NCI-H1048 (cell line): ENCODE measurements at regions not wholly inside any gene's neighbourhood (a gene's known extent, or its start where the extent isn't known, plus 50 kb on each side); places are given as distances from the start of the nearest gene placed in this dataset.

Experiments
- DNase-seq: peaks from one replicate; lab custom pipeline; 2025; lab: John Stamatoyannopoulos, UW

DNA sequence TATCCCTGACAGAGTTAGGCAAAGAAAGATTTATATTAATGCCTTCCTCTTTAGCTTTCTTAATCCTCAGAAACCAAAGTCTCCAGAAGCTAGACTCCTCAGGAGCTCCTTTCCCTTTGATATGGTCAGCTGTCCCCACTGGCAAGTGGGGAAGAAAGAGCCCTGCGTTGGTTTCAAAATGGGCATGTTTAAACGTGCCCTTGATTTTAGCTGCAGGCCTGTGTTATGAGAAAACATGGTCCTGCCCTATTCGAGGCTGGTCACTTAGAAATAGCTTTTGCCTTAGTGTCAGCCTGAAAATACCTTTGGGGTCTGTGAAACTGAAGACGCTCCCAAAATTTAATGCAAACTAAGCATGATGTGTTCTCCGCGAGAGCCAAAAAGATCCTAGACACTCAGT lies 135.5 kb upstream of the RARB start:
- DNase-seq, result no peak

DNA sequence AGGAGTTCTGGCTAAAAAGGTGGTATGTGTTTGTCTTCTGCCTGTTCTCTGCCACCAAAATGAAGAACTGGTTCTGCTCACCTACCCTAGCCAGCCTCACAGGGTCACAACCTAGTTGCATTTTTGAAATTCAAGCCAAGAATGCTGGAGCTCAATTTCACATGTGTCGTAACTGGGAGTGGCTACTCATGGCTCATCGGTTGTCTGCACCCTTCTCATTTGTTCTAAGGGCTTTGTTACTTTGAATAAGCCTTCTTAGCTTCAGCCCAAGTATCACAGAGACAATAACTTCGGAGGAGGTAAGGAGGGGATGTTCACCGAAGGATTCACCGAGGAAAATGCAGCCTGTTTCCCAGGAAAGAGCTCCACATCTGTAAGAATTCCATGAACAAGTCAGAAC lies 134.3 kb upstream of the RARB start:
- no peak for DNase-seq

DNA sequence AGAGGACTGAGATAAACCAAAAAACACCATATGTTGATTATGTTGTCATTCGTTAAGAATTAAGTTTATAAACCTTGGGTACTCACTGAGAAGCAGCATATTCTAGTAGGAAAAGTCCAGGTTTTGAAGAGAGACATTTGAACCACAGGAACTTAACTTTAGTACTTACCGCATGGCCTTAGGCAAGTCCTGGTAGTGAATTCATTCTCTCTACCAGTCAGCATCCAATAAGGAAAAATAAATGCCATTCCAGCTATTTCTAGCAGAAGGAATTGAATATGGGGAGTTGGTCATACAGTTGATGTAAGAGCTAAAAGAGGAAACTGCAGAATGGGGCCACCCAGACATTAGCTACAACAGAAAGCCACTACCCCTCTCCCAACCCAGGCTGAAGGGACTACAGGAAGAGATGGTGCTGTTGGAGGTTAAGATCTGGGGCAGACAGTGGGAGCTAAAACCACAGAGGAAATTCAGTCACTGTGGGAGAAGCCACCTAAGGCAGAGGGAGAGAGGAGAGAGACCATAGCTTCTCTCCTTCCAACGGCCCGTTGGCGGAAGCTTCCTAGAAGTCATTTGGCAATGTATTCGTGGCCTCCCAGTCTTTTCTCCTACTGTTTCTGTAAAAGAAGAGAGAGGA lies 133.8 kb upstream of the RARB start:
- no peak for DNase-seq

DNA sequence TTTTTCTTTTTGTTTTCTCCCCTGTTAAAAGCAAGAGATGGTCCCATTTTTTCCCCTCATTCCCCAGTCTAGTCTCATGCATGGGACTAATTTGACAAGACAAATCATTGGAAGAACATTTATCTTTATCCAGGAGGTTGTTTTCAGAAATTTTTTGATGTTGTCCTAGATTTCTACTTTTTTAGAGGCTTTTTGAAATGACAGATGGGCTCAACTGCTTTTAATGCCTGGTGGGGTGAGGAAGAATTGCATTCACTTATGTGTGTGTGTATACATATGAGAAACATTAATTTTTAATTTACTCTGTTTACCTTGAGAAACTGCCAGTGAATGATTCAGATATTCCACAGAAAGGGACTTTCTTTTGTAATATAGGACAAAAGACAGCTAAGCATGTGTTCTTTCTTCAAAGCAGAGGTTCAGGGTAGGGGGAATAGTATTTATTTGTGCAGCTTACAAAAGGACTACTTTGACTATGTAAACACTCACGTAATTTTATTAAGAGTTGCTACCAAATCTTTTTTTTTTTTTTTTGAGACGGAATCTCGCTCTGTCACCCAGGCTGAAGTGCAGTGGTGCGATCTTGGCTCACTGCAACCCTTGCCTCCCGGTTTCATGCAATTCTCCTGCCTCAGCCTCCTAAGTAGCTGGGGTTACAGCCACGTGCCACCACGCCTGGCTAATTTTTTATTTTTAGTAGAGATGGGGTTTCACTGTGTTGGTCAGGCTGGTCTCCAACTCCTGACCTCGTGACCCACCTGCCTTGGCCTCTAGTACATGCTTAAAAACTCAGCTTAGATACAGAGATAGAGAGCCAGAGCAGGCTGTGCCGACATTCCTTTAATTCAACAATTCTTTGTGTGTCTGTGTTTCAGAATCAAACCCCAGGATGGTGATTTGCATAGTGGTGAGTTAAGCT lies 130.1 kb upstream of the RARB start:
- DNase-seq, result peak; percentile 40

GRCh38 chr3:25300141-25300540 lies 127.9 kb upstream of the RARB start:
- no peak for DNase-seq

GRCh38 chr3:25304916-25305315 lies 123.1 kb upstream of the RARB start:
- no peak for DNase-seq

GRCh38 chr3:25306066-25306465 lies 122.0 kb upstream of the RARB start:
- no peak for DNase-seq

- DNase-seq, result peak; percentile 66
Measured at GRCh38 chr3:25306705-25307104, 121.4 kb upstream of the RARB start.

DNA sequence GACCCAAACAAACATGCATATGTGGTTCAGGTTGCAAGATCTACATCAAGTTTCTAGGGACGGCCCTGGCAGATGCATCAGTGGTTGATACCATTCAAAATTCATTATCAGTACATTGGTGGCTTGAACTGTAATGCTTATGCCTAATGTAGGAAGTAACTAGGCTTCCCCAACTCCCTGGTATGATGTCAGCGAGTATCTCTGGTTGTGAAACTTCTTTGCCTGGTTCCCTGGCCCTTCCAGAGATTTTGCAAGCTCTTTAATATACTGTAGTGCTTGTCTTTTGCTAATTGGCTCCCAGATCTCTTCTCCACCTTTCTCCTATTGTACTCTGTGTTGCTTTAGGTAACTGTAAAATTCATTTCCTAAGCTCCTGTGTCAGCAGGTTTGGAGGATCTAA lies 114.8 kb upstream of the RARB start:
- no peak for DNase-seq

DNA sequence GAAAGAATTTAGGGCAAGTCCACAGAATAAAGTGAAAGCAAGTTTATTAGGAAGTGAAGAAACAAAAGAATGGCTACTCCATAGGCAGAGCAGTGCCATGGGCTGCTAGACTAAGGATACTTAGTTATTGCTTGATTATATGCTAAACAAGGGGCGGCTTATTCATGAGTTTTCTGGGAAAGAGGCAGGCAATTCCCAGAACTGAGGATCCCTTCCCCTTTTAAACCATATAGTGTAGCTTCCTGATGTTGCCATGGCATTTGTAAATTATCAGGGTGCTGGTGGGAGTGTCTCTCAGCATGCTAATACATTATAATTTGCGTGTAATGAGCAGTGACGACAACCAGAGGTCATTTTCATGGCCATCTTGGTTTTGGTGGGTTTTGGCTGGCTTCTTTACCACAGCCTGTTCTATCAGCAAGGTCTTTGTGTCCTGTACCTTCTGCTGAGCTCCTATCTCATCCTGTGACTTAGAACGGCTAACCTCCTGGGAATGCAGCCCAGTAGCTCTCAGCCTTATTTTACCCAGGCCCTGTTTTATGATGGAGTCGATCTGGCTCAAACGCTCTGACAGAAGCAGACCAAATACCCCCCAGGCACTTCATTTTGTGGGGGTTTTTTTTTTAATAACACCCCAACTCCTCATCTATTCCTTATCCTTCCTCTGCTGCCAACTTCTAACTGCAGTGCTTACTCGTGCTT lies 103.0 kb upstream of the RARB start:
- no peak for DNase-seq

DNA sequence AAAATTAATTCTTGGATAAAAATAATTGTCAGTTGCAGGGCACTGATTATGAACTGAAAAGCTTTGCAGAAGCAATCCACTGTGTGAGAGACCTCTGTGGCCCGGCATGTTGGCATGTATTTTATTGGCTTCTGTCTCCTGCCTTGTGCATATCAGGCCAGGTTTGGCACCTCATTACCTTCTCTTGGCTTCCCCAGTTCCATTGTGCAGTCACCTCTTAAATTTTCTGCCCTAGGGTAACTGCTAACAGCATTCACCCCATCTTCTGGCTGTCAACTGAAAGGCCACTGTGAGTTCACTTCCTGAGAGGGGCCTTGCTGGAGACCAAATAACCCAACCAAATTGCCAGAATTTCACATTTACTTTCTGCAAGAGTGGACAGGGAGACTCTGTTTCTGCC lies 92.7 kb upstream of the RARB start:
- DNase-seq, result no peak

- DNase-seq, result no peak
Measured at GRCh38 chr3:25338158-25338725, 89.8 kb upstream of the RARB start.

GRCh38 chr3:25339225-25339624 lies 88.8 kb upstream of the RARB start:
- DNase-seq, result no peak

DNA sequence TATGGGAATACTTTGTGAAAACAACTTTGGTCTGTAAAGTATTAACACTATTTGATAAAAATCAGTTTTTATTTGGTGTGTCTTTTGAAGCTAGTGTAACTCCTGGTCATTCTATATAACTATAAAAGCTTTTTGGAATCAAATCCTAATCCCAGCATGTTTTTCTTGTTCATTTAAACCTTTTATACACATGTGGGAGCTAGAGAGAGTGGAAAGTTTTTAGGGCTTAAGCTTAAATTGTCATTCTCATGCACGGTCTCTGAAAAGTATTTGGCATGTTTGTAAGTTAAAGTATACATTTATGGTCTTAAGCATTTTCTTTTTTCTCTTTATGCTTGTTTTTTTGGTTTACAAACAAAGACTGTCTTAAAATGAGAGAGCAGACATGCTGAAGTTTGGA lies 83.4 kb upstream of the RARB start:
- DNase-seq, result no peak

GRCh38 chr3:25349095-25349494 lies 79.0 kb upstream of the RARB start:
- no peak for DNase-seq

DNA sequence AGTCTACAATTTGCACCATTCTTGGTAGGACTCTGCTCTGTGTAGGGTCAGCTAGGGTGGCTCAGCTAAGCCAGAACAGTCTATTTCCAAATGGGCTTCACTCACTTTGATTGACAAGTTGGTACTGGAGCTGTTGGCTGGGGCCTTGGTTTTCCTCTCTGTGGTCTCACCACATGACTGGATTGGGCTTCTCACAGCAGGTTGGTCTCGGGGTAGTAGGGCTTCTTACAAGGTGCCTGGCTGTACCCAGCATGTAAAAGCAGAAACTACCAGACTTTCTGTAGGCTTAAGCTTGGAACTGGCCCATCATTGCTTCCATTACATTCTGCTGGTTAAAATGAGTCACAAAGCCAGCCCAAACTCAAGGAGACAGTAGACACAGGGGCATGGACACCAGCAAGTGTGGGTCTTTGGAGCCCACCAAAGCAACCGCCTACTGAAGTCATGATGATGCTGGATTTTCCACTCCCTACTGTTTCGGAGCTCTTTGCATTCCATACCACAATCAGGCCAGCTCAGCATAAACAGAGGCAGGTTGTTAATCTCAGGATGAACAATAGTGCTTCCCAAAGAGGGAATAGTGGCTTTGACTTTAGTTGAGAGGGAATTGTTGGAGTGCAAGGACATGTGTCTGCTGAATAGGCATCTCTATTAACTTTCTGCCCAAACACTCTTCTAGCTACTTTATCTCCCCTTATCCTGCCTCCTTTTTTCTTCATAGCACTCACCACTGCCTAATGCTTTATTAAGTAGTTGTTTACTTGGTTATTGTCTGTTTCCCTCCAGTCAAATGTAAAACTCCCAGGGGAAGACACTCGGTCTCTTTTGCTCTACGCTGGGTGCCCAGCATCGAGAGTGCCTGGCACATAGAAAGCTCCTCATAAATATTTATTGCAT lies 78.0 kb upstream of the RARB start:
- no peak for DNase-seq

GRCh38 chr3:25350725-25351114 lies 77.3 kb upstream of the RARB start:
- DNase-seq, result no peak

DNA sequence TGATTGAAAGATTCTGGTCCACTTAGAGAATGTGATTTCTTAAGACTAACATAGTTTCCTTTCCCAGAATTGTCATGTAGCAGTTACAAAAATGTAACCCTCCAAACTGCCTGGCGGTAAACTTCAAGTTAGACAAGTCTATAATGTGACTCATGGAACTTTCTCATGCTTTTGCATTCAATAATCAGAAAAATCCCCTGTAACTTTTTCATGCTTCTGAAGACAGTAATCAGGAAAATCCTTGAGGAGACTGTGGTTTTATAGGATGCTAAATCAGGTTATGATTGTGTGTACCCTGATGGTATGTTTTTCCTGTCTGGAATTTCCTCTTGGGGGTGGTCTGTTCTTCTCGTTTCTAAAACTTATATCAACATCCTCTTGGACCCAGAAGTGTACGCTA lies 74.0 kb upstream of the RARB start:
- DNase-seq, result no peak

GRCh38 chr3:25355034-25355885 lies 72.8 kb upstream of the RARB start:
- no peak for DNase-seq

DNA sequence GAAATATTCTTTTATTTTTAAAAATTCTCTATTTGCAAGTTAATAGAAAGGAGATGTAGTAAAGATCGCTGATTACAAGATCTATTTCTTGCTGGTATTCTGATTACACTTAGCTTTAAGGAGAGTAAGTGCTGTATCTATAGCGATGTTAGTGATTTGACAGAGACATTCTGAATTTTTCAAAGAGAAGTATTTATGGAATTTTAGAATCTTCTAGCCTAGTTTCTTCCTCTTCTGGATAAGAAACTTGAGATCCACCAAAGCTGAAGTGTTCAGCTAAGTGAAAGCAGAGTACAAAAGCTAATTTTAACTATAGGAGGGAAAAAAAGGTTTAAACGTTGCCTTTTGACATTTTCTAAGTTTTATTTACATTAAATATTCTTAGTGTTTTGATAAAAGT lies 72.1 kb upstream of the RARB start:
- DNase-seq, result no peak

DNA sequence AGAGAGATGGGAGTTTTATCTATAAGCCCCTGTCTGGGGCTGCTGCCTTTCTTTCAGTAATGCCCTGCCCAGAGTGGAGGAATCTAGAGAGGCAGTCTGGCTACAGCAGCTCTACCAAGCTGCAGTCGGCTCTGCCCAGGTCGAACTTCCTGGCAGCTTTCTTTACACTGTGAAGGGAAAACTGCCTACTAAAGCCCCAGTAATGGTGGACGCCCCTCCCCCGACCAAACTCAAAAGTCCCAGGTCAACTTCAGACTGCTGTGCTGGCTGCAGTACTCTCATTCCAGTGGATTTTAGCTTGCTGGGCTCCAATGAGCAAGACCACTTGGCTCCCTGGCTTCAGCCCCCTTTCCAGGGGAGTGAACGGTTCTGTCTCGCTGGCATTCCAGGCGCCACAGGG lies 65.9 kb upstream of the RARB start:
- DNase-seq, result no peak
